GM18519 (cell line): ENCODE measurements at regions not wholly inside any gene's neighbourhood (a gene's known extent, or its start where the extent isn't known, plus 50 kb on each side); places are given as distances from the start of the nearest gene placed in this dataset.
"Not testable (repeated sequence)": the region's sequence is repeated elsewhere in the genome, so short reads cannot be mapped to it uniquely, and the experiment has no call there.

ENCODE experiments used
- ATAC-seq: cut with Tn5 transposase; IDR thresholded peaks from one replicate; pipeline ENCODE4 v1.9.1; 2021; ENCODE audit warnings: mild to moderate bottlenecking, moderate library complexity; ENCODE audit not compliant: unreplicated experiment, low FRiP score

- ATAC-seq = no peak
Measured at GRCh38 chr1:61581251-61581650, 143.7 kb downstream of the TM2D1 start.

GRCh38 chr1:61580417-61580816 lies 144.5 kb downstream of the TM2D1 start:
- no peak for ATAC-seq

- no peak for ATAC-seq
Measured at GRCh38 chr1:61579802-61580201, 145.1 kb downstream of the TM2D1 start.

- no peak for ATAC-seq
Measured at GRCh38 chr1:61572046-61572445, 152.9 kb downstream of the TM2D1 start.

- no peak for ATAC-seq
Measured at GRCh38 chr1:61570191-61570590, 154.8 kb downstream of the TM2D1 start.

GRCh38 chr1:61569303-61569621 lies 155.7 kb downstream of the TM2D1 start:
- no peak for ATAC-seq

- no peak for ATAC-seq
Measured at GRCh38 chr1:61568460-61569302, 156.3 kb downstream of the TM2D1 start.

GRCh38 chr1:61566177-61566576 lies 158.8 kb downstream of the TM2D1 start:
- no peak for ATAC-seq

GRCh38 chr1:61563611-61564010 lies 161.3 kb downstream of the TM2D1 start:
- ATAC-seq = no peak

- no peak for ATAC-seq
Measured at GRCh38 chr1:61561666-61562065, 163.3 kb downstream of the TM2D1 start.

GRCh38 chr1:61560385-61560784 lies 164.6 kb downstream of the TM2D1 start:
- no peak for ATAC-seq

- ATAC-seq = no peak
Measured at GRCh38 chr1:61556631-61557030, 168.3 kb downstream of the TM2D1 start.

- no peak for ATAC-seq
Measured at GRCh38 chr1:61552630-61553305, 172.2 kb downstream of the TM2D1 start.

- ATAC-seq = not testable (repeated sequence)
Measured at GRCh38 chr1:61547302-61547701, 177.6 kb downstream of the TM2D1 start.

GRCh38 chr1:61544870-61545269 lies 180.1 kb downstream of the TM2D1 start:
- not testable (repeated sequence) for ATAC-seq

- not testable (repeated sequence) for ATAC-seq
Measured at GRCh38 chr1:61543498-61543897, 181.4 kb downstream of the TM2D1 start.

GRCh38 chr1:61539720-61540462 lies 185.1 kb downstream of the TM2D1 start:
- no peak for ATAC-seq

GRCh38 chr1:61538228-61538627 lies 186.7 kb downstream of the TM2D1 start:
- ATAC-seq = no peak

GRCh38 chr1:61536174-61537108 lies 188.5 kb downstream of the TM2D1 start:
- ATAC-seq = no peak

- ATAC-seq = no peak
Measured at GRCh38 chr1:61534847-61535246, 190.1 kb downstream of the TM2D1 start.
